BJ (cell line): ENCODE measurements at regions not wholly inside any gene's neighbourhood (a gene's known extent, or its start where the extent isn't known, plus 50 kb on each side); places are given as distances from the start of the nearest gene placed in this dataset.

Experiments
- CTCF ChIA-PET: fragments of 350-600 bp; formaldehyde crosslinking; extraction: SDS; loops from one replicate; lab custom pipeline; 2021; ENCODE audit warnings: antibody characterized with exemption, inconsistent platforms; lab: Yijun Ruan, JAX
- POLR2A ChIA-PET: fragments of 300-600 bp; sonication (Branson Sonifier 250); formaldehyde crosslinking; extraction: SDS; loops from one replicate; lab custom pipeline; 2021; ENCODE audit warnings: antibody characterized with exemption; lab: Charles Lee
- DNase-seq: peaks from one replicate; pipeline ENCODE4 v3.0.0-alpha.2; 2011; ENCODE audit warnings: low read depth
- H3K27me3 ChIP-seq: 2 replicates; pipeline ENCODE4 v1.6.0; 2011; ENCODE audit warnings: low read length; ENCODE audit not compliant: control insufficient read depth, insufficient read depth
- H3K36me3 ChIP-seq: 2 replicates; pipeline ENCODE4 v1.5.1; 2011; ENCODE audit warnings: low read length; ENCODE audit not compliant: control insufficient read depth, insufficient read depth
- H3K4me3 ChIP-seq: 2 replicates; pipeline ENCODE4 v1.5.1; 2011; ENCODE audit warnings: low read depth, mild to moderate bottlenecking, control low read depth, low read length
- CTCF ChIP-seq: IDR thresholded peaks from 2 replicates; pipeline ENCODE4 v1.5.1; 2011; ENCODE audit warnings: low read depth, mild to moderate bottlenecking, control low read depth, inconsistent platforms, low read length, moderate library complexity; ENCODE audit not compliant: insufficient read depth

- ChIA-PET POLR2A (no interaction called here), CTCF (no interaction called here)
- Histone ChIP-seq H3K36me3 (no peaks in the 10 kb centered on the region), H3K27me3 (no peaks in the 10 kb centered on the region), H3K4me3 (no peak overlapping the region)
- no peak for TF ChIP-seq CTCF
- no peak for DNase-seq
Measured at GRCh38 chr4:10897076-10897475, 212.5 kb upstream of the CLNK start.

- no peak for DNase-seq
- Histone ChIP-seq H3K27me3 (no peaks in the 10 kb centered on the region), H3K4me3 (no peak overlapping the region), H3K36me3 (no peaks in the 10 kb centered on the region)
- ChIA-PET CTCF (no interaction called here), POLR2A (no interaction called here)
- TF ChIP-seq CTCF, result no peak
Measured at GRCh38 chr4:10893395-10893794, 208.8 kb upstream of the CLNK start.

DNA sequence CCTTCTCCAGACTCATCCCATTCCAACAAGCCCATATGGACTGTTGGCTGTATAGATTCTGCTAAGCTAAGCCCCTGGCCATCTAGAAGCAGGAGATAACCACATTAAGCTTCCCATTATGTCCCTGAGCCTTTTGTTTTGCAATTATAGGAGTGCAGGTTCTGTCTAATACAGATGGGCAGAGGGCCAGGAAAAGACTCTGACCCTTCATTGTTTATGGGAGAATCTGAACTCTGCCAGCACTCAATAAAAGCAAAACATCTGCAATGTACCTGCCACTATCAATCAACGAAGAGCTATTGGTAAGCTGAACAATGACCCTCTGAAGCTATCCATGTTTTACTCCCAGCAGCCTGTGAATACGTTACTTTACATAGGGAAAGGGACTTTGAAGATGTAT lies 207.3 kb upstream of the CLNK start:
- DNase-seq, result no peak
- Histone ChIP-seq H3K4me3 (no peak overlapping the region), H3K36me3 (no peaks in the 10 kb centered on the region), H3K27me3 (no peaks in the 10 kb centered on the region)
- POLR2A ChIA-PET, result no interaction called here
- no peak for TF ChIP-seq CTCF
- CTCF ChIA-PET, result no interaction called here

DNA sequence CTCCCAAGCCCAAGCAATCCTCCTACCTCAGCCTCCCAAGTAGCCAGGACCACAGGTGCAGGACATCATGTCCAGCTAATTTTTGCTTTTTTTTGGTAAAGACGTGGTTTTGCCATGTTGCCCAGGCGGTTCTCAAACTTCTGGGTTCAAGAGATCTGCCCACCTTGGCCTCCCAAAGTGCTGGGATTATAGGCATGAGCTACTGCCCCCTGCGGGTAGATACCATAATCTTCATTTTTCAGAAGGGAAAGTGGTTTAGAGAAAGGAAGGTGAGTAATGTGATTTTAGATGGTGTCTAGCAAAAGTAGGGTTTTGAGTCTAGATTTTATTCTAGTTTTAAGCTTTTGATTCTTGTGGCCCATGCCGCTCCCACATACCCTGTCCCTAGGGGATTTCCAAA lies 205.3 kb upstream of the CLNK start:
- POLR2A ChIA-PET, result no interaction called here
- Histone ChIP-seq H3K4me3 (no peak overlapping the region), H3K27me3 (no peaks in the 10 kb centered on the region), H3K36me3 (no peaks in the 10 kb centered on the region)
- TF ChIP-seq CTCF, result no peak
- no peak for DNase-seq
- CTCF ChIA-PET, result no interaction called here

GRCh38 chr4:10879411-10880110 lies 195.0 kb upstream of the CLNK start:
- CTCF ChIA-PET, result no interaction called here
- no peak for DNase-seq
- no peaks in the 10 kb centered on the region for H3K27me3 ChIP-seq
- H3K36me3 ChIP-seq, result no peaks in the 10 kb centered on the region
- no peak for TF ChIP-seq CTCF
- POLR2A ChIA-PET, result no interaction called here
- no peak overlapping the region for H3K4me3 ChIP-seq
